ENCODE measurements at regions not wholly inside any gene's neighbourhood (a gene's known extent, or its start where the extent isn't known, plus 50 kb on each side); places are given as distances from the start of the nearest gene placed in this dataset.
A peak's percentile ranks its signal among the peaks of the same experiment; 100 is the strongest.

DNA sequence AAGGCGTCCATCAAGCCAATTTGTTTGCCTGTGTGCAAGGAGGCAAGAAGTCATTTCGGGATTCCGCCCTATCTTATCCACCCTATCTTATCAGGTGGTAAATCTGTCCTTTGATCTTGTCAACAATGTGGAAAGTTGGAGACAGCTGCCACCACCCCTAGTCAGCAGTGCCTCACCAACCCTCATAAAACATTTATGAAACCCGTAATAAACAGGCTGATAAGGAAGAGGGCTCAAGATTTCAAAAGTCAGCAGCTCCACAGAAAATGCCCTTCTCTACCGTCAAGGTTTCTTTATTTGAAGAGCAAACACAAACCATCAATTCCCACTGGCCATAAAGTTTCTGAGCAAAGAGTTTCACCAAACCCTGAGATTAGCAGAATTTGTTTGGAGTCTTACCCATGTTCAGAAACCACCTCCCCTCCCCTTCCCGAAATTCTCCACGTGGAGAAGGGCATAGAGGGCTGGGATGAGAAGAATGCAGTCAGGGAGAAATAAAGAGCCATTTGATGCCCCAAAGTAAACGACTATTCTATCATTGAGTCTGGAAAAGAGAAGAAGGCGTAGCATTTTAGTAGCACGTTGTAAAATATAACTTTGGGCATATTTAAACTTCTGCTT lies 196.0 kb upstream of the GPR12 start:
- no CpG with 5 or more reads among the region's 10 CpGs for WGBS, 2 donors (ENCODE audit: extremely low coverage in 2 of 2, insufficient read length in 2 of 2, insufficient replicate concordance in 1 of 2)
- no peak overlapping the region for H3K4ac ChIP-seq (ENCODE audit: low read length)
- H3K18ac ChIP-seq (ENCODE audit: low read length) = no peak overlapping the region

DNA sequence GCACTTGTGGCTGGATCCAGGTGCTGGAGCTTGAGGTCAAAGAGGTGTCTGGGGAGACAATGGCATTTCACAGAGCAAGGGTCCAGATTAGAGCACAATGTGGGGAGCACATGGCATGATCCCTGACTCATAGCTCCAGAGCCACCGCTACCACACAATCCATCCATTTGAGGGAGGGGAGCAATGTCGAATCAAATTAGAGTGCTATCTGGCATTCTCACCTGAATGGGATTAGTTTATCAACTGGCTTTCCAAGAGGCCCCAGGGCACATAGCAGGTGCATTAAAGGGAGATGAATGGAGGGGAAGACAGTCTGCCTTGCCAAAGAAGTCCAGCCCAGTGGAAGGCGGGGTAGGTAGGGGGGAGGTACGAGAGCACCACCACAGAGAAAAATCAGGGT lies 194.4 kb upstream of the GPR12 start:
- H3K4me2 ChIP-seq (ENCODE audit: insufficient read depth, low read length, poor library complexity, severe bottlenecking) = no peak overlapping the region
- H4K91ac ChIP-seq (ENCODE audit: low read depth, low read length, poor library complexity) = no peak overlapping the region
- no peak overlapping the region for H2BK12ac ChIP-seq (ENCODE audit: low read length)
- H4K8ac ChIP-seq (ENCODE audit: low read depth, low read length) = no peak overlapping the region
- no peaks in the 10 kb centered on the region for H3K9me3 ChIP-seq (replicated peaks in 1 of 2; ENCODE audit: control insufficient read depth in 2 of 2, insufficient read depth in 1 of 2, low read depth in 1 of 2, low read length in 2 of 2)
- no peak overlapping the region for H3K4me3 ChIP-seq (ENCODE audit: low read length in 2 of 2)
- H3K4me1 ChIP-seq (ENCODE audit: control insufficient read depth in 2 of 2, insufficient read depth in 1 of 2, low read depth in 1 of 2, low read length in 2 of 2) = peaks cover 0 to 7% of the 10 kb centered on the region in 2 donors
- no peak overlapping the region for H3K4ac ChIP-seq (ENCODE audit: low read length)
- no peak overlapping the region for H3K23ac ChIP-seq (ENCODE audit: low read depth, low read length, poor library complexity)
- WGBS, 2 donors (ENCODE audit: extremely low coverage in 2 of 2, insufficient read length in 2 of 2, insufficient replicate concordance in 1 of 2) = no CpG with 5 or more reads among the region's 4 CpGs
- H2BK120ac ChIP-seq (ENCODE audit: low read depth, low read length) = no peak overlapping the region
- no peaks in the 10 kb centered on the region for H3K36me3 ChIP-seq (replicated peaks in 1 of 2; ENCODE audit: control insufficient read depth in 2 of 2, insufficient read depth in 2 of 2, low read length in 2 of 2)
- H3K9ac ChIP-seq (ENCODE audit: low read depth, low read length, poor library complexity) = no peak overlapping the region
- DNase-seq (ENCODE audit: low spot score) = no peak
- peaks cover 0 to 23% (median 0%) of the 10 kb centered on the region in 3 experiments for H3K27me3 ChIP-seq (ENCODE audit: control insufficient read depth in 3 of 3, insufficient read depth in 3 of 3, low read depth in 1 of 3, low read length in 3 of 3)
- no peaks in the 10 kb centered on the region for H3K79me1 ChIP-seq (ENCODE audit: low read depth, low read length)
- H3K14ac ChIP-seq (ENCODE audit: low read length) = no peak overlapping the region
- no peak overlapping the region for H2AK5ac ChIP-seq (ENCODE audit: low read depth, low read length)
- H3K18ac ChIP-seq (ENCODE audit: low read length) = no peak overlapping the region
- H3K27ac ChIP-seq (replicated peaks; ENCODE audit: low read length) = no peak overlapping the region
- H2AFZ ChIP-seq (ENCODE audit: low read length) = no peak overlapping the region
- no peak overlapping the region for H2BK15ac ChIP-seq (ENCODE audit: low read length)
- H2BK5ac ChIP-seq (ENCODE audit: low read length) = no peak overlapping the region

More for the DNA sequence above, 196.0 kb upstream of the GPR12 start:
- DNase-seq (ENCODE audit: low spot score) = no peak
- Histone ChIP-seq H2BK5ac (ENCODE audit: low read length) (no peak overlapping the region), H2BK120ac (ENCODE audit: low read depth, low read length) (no peak overlapping the region), H2AFZ (ENCODE audit: low read length) (no peak overlapping the region), H3K27ac (replicated peaks; ENCODE audit: low read length) (no peak overlapping the region), H3K9me3 (replicated peaks in 1 of 2; ENCODE audit: control insufficient read depth in 2 of 2, insufficient read depth in 1 of 2, low read depth in 1 of 2, low read length in 2 of 2) (no peaks in the 10 kb centered on the region), H3K4me2 (ENCODE audit: insufficient read depth, low read length, poor library complexity, severe bottlenecking) (no peak overlapping the region), H3K36me3 (replicated peaks in 1 of 2; ENCODE audit: control insufficient read depth in 2 of 2, insufficient read depth in 2 of 2, low read length in 2 of 2) (no peaks in the 10 kb centered on the region), H3K4me1 (ENCODE audit: control insufficient read depth in 2 of 2, insufficient read depth in 1 of 2, low read depth in 1 of 2, low read length in 2 of 2) (peaks cover 0 to 7% of the 10 kb centered on the region in 2 donors), H3K27me3 (ENCODE audit: control insufficient read depth in 3 of 3, insufficient read depth in 3 of 3, low read depth in 1 of 3, low read length in 3 of 3) (peaks cover 0 to 26% (median 0%) of the 10 kb centered on the region in 3 experiments), H3K79me1 (ENCODE audit: low read depth, low read length) (no peaks in the 10 kb centered on the region), H2BK15ac (ENCODE audit: low read length) (no peak overlapping the region), H3K14ac (ENCODE audit: low read length) (no peak overlapping the region), H3K23ac (ENCODE audit: low read depth, low read length, poor library complexity) (no peak overlapping the region), H2AK5ac (ENCODE audit: low read depth, low read length) (no peak overlapping the region), H3K4me3 (ENCODE audit: low read length in 2 of 2) (no peak overlapping the region), H4K8ac (ENCODE audit: low read depth, low read length) (no peak overlapping the region), H3K9ac (ENCODE audit: low read depth, low read length, poor library complexity) (no peak overlapping the region), H2BK12ac (ENCODE audit: low read length) (no peak overlapping the region), H4K91ac (ENCODE audit: low read depth, low read length, poor library complexity) (no peak overlapping the region)

DNA sequence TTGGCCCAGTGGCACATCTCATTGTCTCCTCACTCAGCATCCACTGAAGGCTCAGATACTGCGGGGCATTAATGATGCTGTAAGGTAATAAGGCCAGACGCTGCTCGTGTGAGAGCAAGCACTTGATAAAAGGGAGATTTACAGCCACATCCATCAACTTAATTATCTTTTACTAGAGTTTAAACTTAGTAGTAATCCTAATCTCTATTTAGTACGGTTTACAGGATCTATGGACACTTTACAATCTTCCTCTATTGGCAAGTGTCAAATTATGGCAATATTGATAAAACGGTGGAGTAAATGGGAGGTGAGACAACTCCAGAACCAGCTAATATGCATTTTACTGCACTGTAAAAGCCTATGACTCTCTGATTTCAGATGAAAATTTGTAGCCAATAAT lies 192.7 kb upstream of the GPR12 start:
- Histone ChIP-seq H3K9me3 (replicated peaks in 1 of 2; ENCODE audit: control insufficient read depth in 2 of 2, insufficient read depth in 1 of 2, low read depth in 1 of 2, low read length in 2 of 2) (no peaks in the 10 kb centered on the region), H3K9ac (ENCODE audit: low read depth, low read length, poor library complexity) (no peak overlapping the region), H2BK120ac (ENCODE audit: low read depth, low read length) (no peak overlapping the region), H2BK15ac (ENCODE audit: low read length) (no peak overlapping the region), H3K4ac (ENCODE audit: low read length) (no peak overlapping the region), H3K4me1 (ENCODE audit: control insufficient read depth in 2 of 2, insufficient read depth in 1 of 2, low read depth in 1 of 2, low read length in 2 of 2) (peaks cover 0 to 7% of the 10 kb centered on the region in 2 donors), H3K27ac (replicated peaks; ENCODE audit: low read length) (no peak overlapping the region), H3K79me1 (ENCODE audit: low read depth, low read length) (no peaks in the 10 kb centered on the region), H4K8ac (ENCODE audit: low read depth, low read length) (no peak overlapping the region), H3K23ac (ENCODE audit: low read depth, low read length, poor library complexity) (no peak overlapping the region), H3K14ac (ENCODE audit: low read length) (no peak overlapping the region), H3K36me3 (replicated peaks in 1 of 2; ENCODE audit: control insufficient read depth in 2 of 2, insufficient read depth in 2 of 2, low read length in 2 of 2) (no peaks in the 10 kb centered on the region), H3K18ac (ENCODE audit: low read length) (no peak overlapping the region), H2BK5ac (ENCODE audit: low read length) (no peak overlapping the region), H4K91ac (ENCODE audit: low read depth, low read length, poor library complexity) (no peak overlapping the region), H3K4me2 (ENCODE audit: insufficient read depth, low read length, poor library complexity, severe bottlenecking) (no peak overlapping the region), H3K4me3 (ENCODE audit: low read length in 2 of 2) (no peak overlapping the region), H3K27me3 (ENCODE audit: control insufficient read depth in 3 of 3, insufficient read depth in 3 of 3, low read depth in 1 of 3, low read length in 3 of 3) (peaks cover 0 to 19% (median 0%) of the 10 kb centered on the region in 3 experiments), H2AK5ac (ENCODE audit: low read depth, low read length) (no peak overlapping the region), H2BK12ac (ENCODE audit: low read length) (no peak overlapping the region), H2AFZ (ENCODE audit: low read length) (no peak overlapping the region)
- DNase-seq (ENCODE audit: low spot score) = no peak
- no CpG with 5 or more reads among the region's 5 CpGs for WGBS, 2 donors (ENCODE audit: extremely low coverage in 2 of 2, insufficient read length in 2 of 2, insufficient replicate concordance in 1 of 2)

DNA sequence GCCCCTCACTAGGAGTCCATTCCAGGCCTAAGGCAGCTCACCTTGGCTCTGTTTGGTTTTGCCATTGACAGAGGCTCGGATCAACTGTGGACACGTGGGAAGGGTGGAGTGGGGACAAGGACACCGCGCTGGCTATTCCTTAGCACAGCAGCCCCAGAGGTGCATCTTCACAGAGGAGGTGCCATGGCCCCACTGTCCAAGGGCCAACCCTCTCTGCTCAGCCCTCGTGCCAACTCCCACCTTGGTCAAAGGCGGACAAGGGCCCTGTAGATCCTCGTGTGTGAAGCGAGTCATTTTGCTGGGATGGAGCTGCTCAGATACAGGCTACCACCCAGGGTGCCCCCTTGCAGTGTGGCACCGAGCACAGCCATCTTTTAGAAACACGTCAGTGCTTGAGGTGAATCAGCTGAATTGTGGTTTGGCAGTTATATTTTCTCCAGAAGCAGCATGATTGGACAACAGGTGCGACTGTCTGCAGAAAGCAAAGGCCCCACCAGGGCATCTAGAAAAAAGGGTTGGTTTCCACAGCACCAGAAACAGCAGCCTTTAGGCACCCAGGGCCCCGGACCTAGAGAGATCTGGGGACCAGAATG lies 192.1 kb upstream of the GPR12 start:
- no CpG with 5 or more reads among the region's 12 CpGs for WGBS, 2 donors (ENCODE audit: extremely low coverage in 2 of 2, insufficient read length in 2 of 2, insufficient replicate concordance in 1 of 2)
- Histone ChIP-seq H3K18ac (ENCODE audit: low read length) (no peak overlapping the region), H3K9me3 (replicated peaks in 1 of 2; ENCODE audit: control insufficient read depth in 2 of 2, insufficient read depth in 1 of 2, low read depth in 1 of 2, low read length in 2 of 2) (no peaks in the 10 kb centered on the region), H4K91ac (ENCODE audit: low read depth, low read length, poor library complexity) (peak overlapping the region; percentile 22), H3K27ac (replicated peaks; ENCODE audit: low read length) (no peak overlapping the region), H3K27me3 (ENCODE audit: control insufficient read depth in 3 of 3, insufficient read depth in 3 of 3, low read depth in 1 of 3, low read length in 3 of 3) (peaks cover 0 to 15% (median 0%) of the 10 kb centered on the region in 3 experiments), H3K4me2 (ENCODE audit: insufficient read depth, low read length, poor library complexity, severe bottlenecking) (no peak overlapping the region), H2BK120ac (ENCODE audit: low read depth, low read length) (no peak overlapping the region), H2BK5ac (ENCODE audit: low read length) (no peak overlapping the region), H3K4ac (ENCODE audit: low read length) (no peak overlapping the region), H2BK12ac (ENCODE audit: low read length) (no peak overlapping the region), H3K23ac (ENCODE audit: low read depth, low read length, poor library complexity) (no peak overlapping the region), H3K4me1 (ENCODE audit: control insufficient read depth in 2 of 2, insufficient read depth in 1 of 2, low read depth in 1 of 2, low read length in 2 of 2) (peaks cover 0 to 5% of the 10 kb centered on the region in 2 donors), H3K9ac (ENCODE audit: low read depth, low read length, poor library complexity) (no peak overlapping the region), H3K4me3 (ENCODE audit: low read length in 2 of 2) (peak overlapping the region in 1 of 2 donors; percentile 10), H2AK5ac (ENCODE audit: low read depth, low read length) (no peak overlapping the region), H2AFZ (ENCODE audit: low read length) (no peak overlapping the region), H3K36me3 (replicated peaks in 1 of 2; ENCODE audit: control insufficient read depth in 2 of 2, insufficient read depth in 2 of 2, low read length in 2 of 2) (no peaks in the 10 kb centered on the region), H4K8ac (ENCODE audit: low read depth, low read length) (no peak overlapping the region), H2BK15ac (ENCODE audit: low read length) (no peak overlapping the region), H3K14ac (ENCODE audit: low read length) (no peak overlapping the region), H3K79me1 (ENCODE audit: low read depth, low read length) (no peaks in the 10 kb centered on the region)
- no peak for DNase-seq (ENCODE audit: low spot score)

Data from neuronal stem cell (in vitro differentiated cells).